GM18909 (cell line): ENCODE measurements at regions not wholly inside any gene's neighbourhood (a gene's known extent, or its start where the extent isn't known, plus 50 kb on each side); places are given as distances from the start of the nearest gene placed in this dataset.

Experiments
- ATAC-seq: cut with Tn5 transposase; IDR thresholded peaks from one replicate; pipeline ENCODE4 v1.9.1; 2021; ENCODE audit warnings: mild to moderate bottlenecking; ENCODE audit not compliant: unreplicated experiment, poor library complexity

DNA sequence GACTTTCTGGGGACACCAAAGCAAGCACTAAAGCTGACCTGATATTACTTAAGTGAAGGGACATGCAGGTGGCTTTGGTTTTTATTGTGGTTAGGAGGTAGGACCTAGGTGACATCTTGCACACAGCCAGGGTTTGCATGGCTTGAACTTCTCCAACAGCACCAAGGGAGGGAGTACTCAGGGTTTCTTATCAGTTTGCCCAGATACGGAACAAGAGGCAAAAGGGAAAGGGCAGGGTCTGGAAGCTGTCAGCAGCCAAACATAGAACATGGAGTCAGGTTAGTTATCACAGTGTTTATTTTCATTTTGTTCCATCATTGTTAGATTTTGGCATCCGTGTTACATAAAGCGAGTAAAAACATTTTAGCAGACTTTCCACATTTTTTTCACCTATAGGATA lies 186.3 kb upstream of the CLEC14A start:
- no peak for ATAC-seq

GRCh38 chr14:38432186-38432585 lies 176.3 kb upstream of the CLEC14A start:
- ATAC-seq: no peak

- no peak for ATAC-seq
Measured at GRCh38 chr14:38431156-38431555, 175.3 kb upstream of the CLEC14A start.

GRCh38 chr14:38430522-38430921 lies 174.6 kb upstream of the CLEC14A start:
- no peak for ATAC-seq

DNA sequence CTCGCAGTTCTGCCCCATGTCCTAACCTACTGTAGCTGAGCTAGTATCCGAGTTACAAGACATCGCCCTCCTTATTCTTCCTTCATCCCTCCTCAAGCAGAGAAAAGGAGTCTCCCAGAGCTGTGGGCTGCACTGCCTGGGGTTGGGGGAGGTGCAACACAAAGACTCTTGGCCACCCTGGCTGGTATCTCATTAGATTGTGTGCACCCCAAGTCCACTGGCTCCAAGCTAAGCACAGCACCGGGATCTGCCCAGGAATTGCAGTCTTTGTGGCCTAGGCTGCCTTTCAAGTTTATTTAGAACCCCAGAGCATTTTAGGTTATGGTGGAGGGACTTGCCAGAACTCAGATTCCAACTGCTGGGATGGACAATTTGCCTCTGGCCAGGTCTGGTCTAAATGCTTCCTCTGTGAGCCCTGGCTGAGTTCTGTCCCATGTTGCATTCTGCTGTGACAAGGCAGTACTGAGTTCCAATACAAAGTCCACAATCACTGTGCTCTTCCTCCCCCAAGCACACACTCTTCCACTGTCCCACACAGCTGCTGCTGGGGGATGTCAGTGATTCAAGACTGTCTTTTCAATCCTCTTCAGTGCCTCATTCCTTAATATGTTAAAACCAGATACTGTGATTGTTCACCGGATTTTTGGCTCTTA lies 169.6 kb upstream of the CLEC14A start:
- no peak for ATAC-seq

DNA sequence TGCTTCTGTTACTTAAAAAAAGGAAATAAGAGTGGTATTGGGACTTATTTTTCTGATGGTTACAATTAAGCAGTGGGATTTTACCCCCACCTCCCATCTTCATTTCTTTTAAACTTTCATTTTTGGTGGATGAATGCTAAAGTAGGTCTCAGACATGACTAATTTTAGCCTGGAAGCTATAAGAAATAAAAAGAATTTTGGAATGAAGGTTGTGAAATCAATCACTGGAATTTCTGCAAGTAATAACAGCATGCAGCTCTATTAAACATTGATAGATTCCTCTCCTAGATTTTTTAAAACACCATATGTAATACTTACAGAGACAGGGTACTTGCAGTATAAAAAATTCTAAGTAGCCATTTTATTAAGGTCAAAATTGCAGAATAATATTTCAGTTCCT lies 164.2 kb upstream of the CLEC14A start:
- no peak for ATAC-seq

DNA sequence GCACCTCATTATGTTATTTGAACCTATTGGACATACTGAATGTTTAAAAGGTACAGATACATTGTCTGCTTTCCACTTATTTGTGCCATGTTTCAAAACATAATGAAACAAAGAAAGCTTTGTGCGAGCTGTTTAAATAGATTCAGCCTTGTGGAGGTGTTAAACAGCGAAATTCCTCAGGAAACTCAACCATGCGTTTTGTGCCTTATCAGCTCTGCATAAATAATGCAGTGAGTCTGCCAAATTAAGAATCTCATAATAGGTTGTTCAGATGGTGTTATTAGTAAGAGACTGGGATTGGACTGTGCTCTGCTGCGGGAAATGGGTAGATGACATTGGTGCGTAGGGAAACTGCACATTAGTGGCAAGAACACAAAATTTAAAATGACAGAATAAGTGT lies 163.7 kb upstream of the CLEC14A start:
- no peak for ATAC-seq

DNA sequence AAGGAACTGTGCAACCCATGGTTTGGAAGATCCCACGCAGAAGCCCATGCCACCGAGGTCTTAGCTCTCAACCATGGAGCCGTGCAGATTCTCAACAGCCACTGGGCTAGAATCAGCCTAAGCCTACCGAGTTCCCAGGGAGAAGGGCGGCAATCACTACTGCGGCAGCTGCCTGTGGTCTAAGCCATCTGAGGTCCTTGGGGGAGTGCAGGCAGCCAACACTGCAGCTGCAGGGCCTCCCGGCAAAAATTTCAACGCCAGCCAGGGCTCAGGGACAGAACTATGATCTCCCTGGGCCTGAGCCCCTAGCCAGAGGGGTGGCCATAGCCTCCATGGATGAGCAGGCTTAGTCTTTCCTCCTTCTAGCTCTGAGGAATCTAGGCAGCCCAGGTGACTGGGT lies 156.8 kb upstream of the CLEC14A start:
- ATAC-seq: no peak

DNA sequence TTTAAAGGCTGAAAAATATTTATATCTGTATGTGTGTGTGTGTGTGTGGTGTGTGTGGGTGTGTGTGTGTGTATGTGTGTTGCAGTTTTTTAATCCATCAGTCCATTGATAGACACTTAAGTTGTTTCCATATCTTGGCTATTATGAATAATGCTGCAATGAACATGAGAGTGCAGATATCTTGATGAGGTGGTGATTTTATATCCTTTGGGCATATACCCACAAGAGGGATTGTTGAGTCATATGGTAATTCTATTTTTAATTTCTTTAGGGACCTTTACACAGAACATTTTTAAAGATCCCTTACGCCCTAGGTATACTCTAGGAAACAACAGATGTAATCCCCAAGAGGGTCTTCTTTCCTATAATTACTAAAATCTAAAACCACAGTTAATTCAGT lies 154.5 kb upstream of the CLEC14A start:
- ATAC-seq: no peak

- ATAC-seq: no peak
Measured at GRCh38 chr14:38409071-38409705, 153.3 kb upstream of the CLEC14A start.

DNA sequence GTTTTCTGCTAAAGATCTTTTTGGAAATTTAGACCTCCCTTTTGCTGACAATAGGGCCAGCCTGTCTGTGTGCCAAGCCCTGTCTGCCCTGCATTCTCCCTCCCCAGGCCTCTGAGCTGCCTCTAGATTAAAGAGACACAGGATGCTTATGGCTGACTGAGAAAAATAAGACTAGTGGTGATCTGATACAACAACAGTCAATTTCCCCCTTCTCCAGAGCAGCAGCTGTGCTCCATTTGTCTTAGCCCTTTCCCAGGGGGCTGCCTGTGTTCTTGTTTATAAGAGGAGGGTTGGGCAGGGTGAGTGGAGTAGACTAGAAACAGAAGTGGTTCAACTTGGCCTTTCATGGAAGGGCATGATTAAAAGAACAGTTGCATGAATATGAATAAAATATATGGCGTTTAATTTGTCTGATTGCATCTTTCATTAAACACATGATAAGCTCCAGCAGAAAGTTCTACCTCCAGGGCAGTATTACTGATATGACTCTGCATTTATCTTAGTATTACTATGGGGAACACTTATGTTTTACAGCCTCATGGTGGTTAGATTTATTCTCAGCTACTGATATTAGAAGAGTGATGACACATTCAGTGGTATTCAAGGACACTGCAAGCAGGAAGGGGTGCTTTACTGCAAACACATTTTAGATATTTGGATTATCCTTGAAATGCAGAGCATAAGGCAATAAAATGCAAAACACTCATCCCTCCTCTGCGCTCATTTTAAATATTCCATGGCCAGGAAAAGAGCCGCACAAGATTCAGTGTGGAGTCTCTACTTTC lies 150.2 kb upstream of the CLEC14A start:
- ATAC-seq: no peak

DNA sequence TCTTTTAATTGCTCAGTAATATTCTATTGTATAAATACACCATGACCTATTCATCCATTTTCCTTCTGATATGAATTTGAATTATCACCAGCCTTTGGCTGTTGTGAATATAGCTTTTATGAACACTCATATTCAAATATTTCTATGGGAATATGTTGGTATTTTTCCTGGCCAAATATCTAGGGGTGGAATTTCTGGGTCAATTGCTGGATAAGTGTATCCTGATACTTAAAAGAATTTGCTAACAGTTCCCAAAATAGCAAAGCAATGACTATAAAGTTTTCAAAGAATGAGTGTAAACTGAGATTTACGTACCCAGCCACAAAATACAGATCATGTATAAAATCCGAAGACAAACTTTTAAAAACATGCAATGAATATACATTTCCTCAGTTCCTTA lies 148.7 kb upstream of the CLEC14A start:
- no peak for ATAC-seq

GRCh38 chr14:38404100-38404541 lies 148.2 kb upstream of the CLEC14A start:
- ATAC-seq: no peak

- ATAC-seq: no peak
Measured at GRCh38 chr14:38400751-38401150, 144.9 kb upstream of the CLEC14A start.

- no peak for ATAC-seq
Measured at GRCh38 chr14:38399652-38400051, 143.8 kb upstream of the CLEC14A start.

GRCh38 chr14:38394767-38395166 lies 138.9 kb upstream of the CLEC14A start:
- ATAC-seq: no peak

- no peak for ATAC-seq
Measured at GRCh38 chr14:38394064-38394463, 138.2 kb upstream of the CLEC14A start.

DNA sequence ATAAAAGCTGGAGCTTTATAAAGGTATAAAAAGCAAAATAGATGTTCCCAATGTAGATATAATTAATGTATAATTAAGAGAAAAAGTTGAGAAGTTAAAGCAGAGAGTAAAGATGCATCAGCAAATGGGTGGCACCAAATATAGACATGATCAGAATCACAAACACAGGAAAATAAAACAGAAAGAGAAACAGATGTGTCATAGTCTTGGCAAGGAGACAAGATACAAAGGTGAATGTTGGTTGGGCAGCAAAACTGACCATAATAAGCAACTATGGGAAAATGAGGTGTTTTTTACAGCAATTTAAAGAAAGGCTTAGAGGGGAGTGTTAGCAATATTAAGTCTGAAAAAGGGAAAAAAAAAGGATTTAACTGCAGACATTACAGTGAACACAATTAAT lies 135.4 kb upstream of the CLEC14A start:
- ATAC-seq: no peak

- ATAC-seq: no peak
Measured at GRCh38 chr14:38389681-38390080, 133.8 kb upstream of the CLEC14A start.

DNA sequence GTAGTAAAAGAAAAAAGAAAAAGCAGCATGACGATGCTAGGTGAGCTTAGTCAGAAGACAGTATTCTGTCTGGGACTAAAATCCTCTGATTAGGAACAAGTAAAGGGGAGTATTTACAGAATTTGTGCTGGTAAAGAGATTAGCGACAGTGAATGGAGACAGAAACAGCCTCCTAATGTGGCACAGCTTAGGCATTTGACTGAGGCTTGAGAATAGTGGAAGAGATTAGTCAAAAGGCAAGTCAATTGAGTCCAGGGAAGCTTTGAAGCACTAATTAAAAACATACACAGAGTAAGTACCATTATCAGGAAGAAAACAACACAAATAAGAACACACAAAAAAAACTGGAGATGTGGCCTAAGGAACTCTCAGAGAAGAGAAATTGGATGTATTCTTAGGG lies 131.9 kb upstream of the CLEC14A start:
- ATAC-seq: no peak

DNA sequence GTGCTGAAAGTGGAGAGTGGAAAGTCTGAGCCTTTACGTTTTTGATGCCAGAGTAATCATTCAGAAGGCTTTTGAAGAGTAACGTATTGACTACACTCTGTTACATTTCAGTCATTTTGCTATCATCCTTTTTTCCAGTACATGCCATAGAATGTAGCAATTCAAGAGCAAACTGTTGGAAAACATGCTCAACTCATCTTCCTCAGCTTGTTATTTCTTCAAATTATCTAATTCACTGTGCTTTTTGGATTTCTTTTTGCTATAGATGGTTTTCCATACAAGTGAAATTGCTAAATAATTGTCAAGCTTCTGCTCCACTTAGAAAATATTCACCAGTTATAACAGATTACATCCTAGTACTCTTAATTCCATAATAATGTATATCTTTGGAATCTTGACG lies 129.9 kb upstream of the CLEC14A start:
- ATAC-seq: no peak

DNA sequence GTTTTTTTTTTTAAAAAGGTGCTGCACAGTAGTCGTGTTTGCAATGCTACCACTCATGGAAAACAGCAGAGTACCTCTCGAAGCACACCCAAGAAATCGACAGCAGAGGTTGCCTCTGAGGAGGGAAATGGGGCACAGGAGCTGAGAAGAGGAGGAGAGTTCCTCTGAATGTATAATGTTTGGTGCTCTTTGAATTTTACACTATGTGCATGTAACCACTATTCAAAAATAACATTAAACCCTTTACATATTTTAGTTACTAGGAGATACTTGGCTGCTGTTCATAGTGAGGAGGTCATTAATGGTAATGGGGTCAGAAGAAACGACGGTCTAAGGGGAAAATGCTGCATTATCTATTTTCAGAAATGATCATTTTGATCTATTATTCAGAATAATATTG lies 129.4 kb upstream of the CLEC14A start:
- ATAC-seq: no peak
